Endodermal cell (in vitro differentiated cells): ENCODE measurements at regions not wholly inside any gene's neighbourhood (a gene's known extent, or its start where the extent isn't known, plus 50 kb on each side); places are given as distances from the start of the nearest gene placed in this dataset.
"Not testable (repeated sequence)": the region's sequence is repeated elsewhere in the genome, so short reads cannot be mapped to it uniquely, and the experiment has no call there.

Experiments
- DNase-seq: peaks from one replicate; pipeline ENCODE4 v3.0.0-alpha.2; 2017
- H3K27ac ChIP-seq: 2 replicates; pipeline ENCODE4 v1.5.1; 2013; ENCODE audit warnings: mild to moderate bottlenecking, low read depth, low read length, moderate library complexity
- H3K27me3 ChIP-seq: 2 replicates; pipeline ENCODE4 v1.6.1; 2013; ENCODE audit warnings: mild to moderate bottlenecking, low read length, moderate library complexity; ENCODE audit not compliant: insufficient read depth, control insufficient read depth, poor library complexity, severe bottlenecking
- H3K36me3 ChIP-seq: 2 replicates; pipeline ENCODE4 v1.7.0; 2013; ENCODE audit warnings: mild to moderate bottlenecking, low read length, moderate library complexity; ENCODE audit not compliant: control insufficient read depth, insufficient read depth
- H3K4me1 ChIP-seq: one replicate; pipeline ENCODE4 v1.7.0; 2013; ENCODE audit warnings: low read length; ENCODE audit not compliant: control insufficient read depth, insufficient read depth
- H3K4me3 ChIP-seq: 2 replicates; pipeline ENCODE4 v1.5.1; 2013; ENCODE audit warnings: mild to moderate bottlenecking, low read length, moderate library complexity
- H3K9ac ChIP-seq: 2 replicates; pipeline ENCODE4 v1.6.1; 2013; ENCODE audit warnings: mild to moderate bottlenecking, low read length, moderate library complexity; ENCODE audit not compliant: poor library complexity, severe bottlenecking; ENCODE audit errors: extremely low read depth
- H3K9me3 ChIP-seq: 2 replicates; pipeline ENCODE4 v1.6.1; 2013; ENCODE audit warnings: mild to moderate bottlenecking, low read length, moderate library complexity; ENCODE audit not compliant: control insufficient read depth
- H3K27ac Mint-ChIP-seq: 2 replicates; pipeline ENCODE4 v1.8.0; 2020; ENCODE audit warnings: mixed read lengths
- H3K27me3 Mint-ChIP-seq: 2 replicates; pipeline ENCODE4 v1.8.0; 2021; ENCODE audit warnings: mild to moderate bottlenecking, mixed read lengths; ENCODE audit not compliant: insufficient read depth
- H3K36me3 Mint-ChIP-seq: 2 replicates; pipeline ENCODE4 v1.8.0; 2020; ENCODE audit warnings: low read depth, mixed read lengths
- H3K4me1 Mint-ChIP-seq: 2 replicates; pipeline ENCODE4 v1.8.0; 2020; ENCODE audit warnings: mixed read lengths
- H3K4me3 Mint-ChIP-seq: 2 replicates; pipeline ENCODE4 v1.8.0; 2020; ENCODE audit warnings: mild to moderate bottlenecking, moderate library complexity, mixed read lengths
- H3K9me3 Mint-ChIP-seq: 2 replicates; pipeline ENCODE4 v1.8.0; 2020; ENCODE audit warnings: mild to moderate bottlenecking, mixed read lengths
- WGBS, 2 experiments: methylation state at CpG; one replicate each; pipeline versions ENCODE4 v1.1.5 to v1.1.7; 2013; ENCODE audit warnings: missing lambda C conversion rate in 2 of 2, mixed read lengths in 1 of 2; ENCODE audit not compliant: insufficient coverage in 1 of 2, insufficient read length in 1 of 2; 5-methylcytosine and 5-hydroxymethylcytosine counted together
- TF ChIP-seq, protein P1 (sequence below): fragments of 200-600 bp; sonication (generic); conservative IDR thresholded peaks from 2 replicates; pipeline ENCODE4 v1.5.0; 2021; ENCODE audit warnings: antibody characterized with exemption, mild to moderate bottlenecking

DNA sequence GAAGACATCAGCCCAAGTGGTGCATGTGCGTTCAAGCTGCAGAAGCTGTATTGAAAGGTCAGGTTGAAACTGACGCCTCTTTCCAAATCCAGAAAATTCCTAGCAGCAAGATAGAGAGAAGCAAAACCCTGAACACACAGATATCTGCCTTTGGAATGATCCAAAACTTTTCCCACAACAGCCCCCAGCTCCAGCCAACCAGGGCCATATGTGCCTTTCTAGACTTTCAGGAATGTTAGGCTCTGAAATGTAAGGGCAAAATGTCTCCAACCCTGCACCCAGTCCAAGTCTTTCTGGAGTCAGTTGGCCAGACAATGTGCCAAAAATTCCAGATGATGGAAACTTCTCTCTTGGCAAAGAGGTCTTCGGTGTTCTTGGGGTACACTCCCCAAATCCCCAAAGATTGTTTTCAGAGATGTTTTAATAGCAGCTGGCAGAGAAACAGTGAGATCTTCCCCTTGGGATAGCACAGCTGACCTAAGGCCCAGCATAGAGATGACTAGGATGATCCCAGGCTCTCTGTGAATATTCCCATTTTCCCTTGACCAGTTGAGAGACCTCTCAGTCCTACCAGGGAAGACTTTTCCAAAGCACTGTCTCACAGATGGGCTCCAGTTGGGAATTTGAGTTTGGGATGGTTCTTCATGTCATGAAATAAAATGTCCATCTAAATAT lies 440.4 kb upstream of the CD180 start:
- DNase-seq = no peak
- H3K4me1 Mint-ChIP-seq = peaks cover 5% of the 10 kb centered on the region
- H3K9me3 Mint-ChIP-seq = peaks cover 2% of the 10 kb centered on the region
- H3K27ac Mint-ChIP-seq = no peak overlapping the region
- no peak overlapping the region for H3K4me3 ChIP-seq
- no peaks in the 10 kb centered on the region for H3K36me3 ChIP-seq
- TF ChIP-seq, protein P1, sequence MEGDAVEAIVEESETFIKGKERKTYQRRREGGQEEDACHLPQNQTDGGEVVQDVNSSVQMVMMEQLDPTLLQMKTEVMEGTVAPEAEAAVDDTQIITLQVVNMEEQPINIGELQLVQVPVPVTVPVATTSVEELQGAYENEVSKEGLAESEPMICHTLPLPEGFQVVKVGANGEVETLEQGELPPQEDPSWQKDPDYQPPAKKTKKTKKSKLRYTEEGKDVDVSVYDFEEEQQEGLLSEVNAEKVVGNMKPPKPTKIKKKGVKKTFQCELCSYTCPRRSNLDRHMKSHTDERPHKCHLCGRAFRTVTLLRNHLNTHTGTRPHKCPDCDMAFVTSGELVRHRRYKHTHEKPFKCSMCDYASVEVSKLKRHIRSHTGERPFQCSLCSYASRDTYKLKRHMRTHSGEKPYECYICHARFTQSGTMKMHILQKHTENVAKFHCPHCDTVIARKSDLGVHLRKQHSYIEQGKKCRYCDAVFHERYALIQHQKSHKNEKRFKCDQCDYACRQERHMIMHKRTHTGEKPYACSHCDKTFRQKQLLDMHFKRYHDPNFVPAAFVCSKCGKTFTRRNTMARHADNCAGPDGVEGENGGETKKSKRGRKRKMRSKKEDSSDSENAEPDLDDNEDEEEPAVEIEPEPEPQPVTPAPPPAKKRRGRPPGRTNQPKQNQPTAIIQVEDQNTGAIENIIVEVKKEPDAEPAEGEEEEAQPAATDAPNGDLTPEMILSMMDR = no peak
- no peak overlapping the region for H3K4me3 Mint-ChIP-seq
- no peaks in the 10 kb centered on the region for H3K27me3 ChIP-seq
- H3K9ac ChIP-seq = no peak overlapping the region
- no peaks in the 10 kb centered on the region for H3K4me1 ChIP-seq
- 86 to 89% methylated on average over 1 to 3 of the region's 3 CpGs for WGBS, 2 experiments
- H3K36me3 Mint-ChIP-seq = no peaks in the 10 kb centered on the region
- H3K27ac ChIP-seq = no peak overlapping the region
- peaks cover 13% of the 10 kb centered on the region for H3K9me3 ChIP-seq
- no peaks in the 10 kb centered on the region for H3K27me3 Mint-ChIP-seq

DNA sequence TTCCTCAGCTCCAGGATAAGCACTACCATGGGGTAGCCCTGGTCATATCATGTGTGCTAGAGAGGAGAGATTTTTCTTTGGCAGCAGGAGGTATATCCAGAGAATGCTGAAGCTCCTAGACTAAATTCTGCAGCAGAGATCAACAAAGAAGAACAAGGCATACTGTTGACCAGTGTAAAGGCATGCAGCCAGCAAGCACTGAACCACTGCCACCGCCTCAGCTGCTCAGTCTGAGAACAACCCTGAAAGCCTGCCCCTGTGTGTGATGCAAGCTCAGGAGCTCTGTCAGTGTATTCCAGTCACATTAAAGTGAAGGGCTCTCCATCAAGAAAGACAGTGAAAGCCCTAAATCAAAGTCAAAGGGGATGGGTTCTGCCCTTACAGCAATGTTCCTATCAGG lies 439.5 kb upstream of the CD180 start:
- Histone ChIP-seq H3K27me3 (no peaks in the 10 kb centered on the region), H3K27ac (no peak overlapping the region), H3K9me3 (peaks cover 13% of the 10 kb centered on the region), H3K9ac (no peak overlapping the region), H3K4me1 (no peaks in the 10 kb centered on the region), H3K4me3 (no peak overlapping the region), H3K36me3 (no peaks in the 10 kb centered on the region)
- H3K27me3 Mint-ChIP-seq = no peaks in the 10 kb centered on the region
- no peak for DNase-seq
- peaks cover 5% of the 10 kb centered on the region for H3K4me1 Mint-ChIP-seq
- 93 to 94% methylated on average over 1 of the region's 1 CpG for WGBS, 2 experiments
- TF ChIP-seq, protein P1 = no peak
- H3K9me3 Mint-ChIP-seq = peaks cover 4% of the 10 kb centered on the region
- H3K4me3 Mint-ChIP-seq = no peak overlapping the region
- H3K27ac Mint-ChIP-seq = no peak overlapping the region
- H3K36me3 Mint-ChIP-seq = no peaks in the 10 kb centered on the region

DNA sequence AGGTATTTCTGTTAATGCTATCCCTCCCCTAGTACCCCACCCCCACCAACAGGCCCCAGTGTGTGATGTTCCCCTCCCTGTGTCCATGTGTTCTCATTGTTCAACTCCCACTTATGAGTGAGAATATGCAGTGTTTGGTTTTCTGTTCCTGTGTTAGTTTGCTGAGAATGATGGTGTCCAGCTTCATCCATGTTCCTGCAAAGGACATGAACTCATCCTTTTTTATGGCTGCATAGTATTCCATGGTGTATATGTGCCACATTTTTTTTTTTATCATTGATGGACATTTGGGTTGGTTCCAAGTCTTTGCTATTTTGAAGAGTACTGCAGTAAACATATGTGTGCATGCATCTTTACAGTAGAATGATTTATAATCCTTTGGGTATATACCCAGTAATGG lies 430.5 kb upstream of the CD180 start:
- not testable (repeated sequence) for H3K4me1 ChIP-seq, H3K9me3 ChIP-seq, H3K4me3 Mint-ChIP-seq, H3K9ac ChIP-seq, H3K27me3 Mint-ChIP-seq, H3K27ac ChIP-seq, H3K27me3 ChIP-seq, H3K4me3 ChIP-seq, H3K27ac Mint-ChIP-seq, H3K36me3 ChIP-seq, H3K36me3 Mint-ChIP-seq, H3K9me3 Mint-ChIP-seq, DNase-seq
- H3K4me1 Mint-ChIP-seq = peaks cover 18% of the 10 kb centered on the region

DNA sequence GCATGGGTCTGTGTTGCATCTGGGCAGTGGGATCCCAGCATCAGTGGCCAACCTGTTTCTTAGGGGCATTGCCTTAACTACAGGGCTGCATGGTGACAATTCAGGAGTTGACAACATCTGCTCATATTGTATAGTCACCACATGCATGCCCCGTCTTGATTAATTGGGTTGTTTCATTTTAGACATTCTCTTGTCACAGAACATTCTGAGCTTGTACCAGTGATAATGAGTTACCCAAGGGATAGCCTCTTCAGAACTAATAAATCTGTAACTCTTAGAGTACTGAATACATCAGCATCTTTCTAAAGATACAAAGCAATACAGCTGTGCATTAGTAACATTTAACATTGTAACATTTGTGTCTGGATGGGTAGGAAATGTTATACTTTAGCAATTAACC lies 426.5 kb upstream of the CD180 start:
- H3K9ac ChIP-seq = no peak overlapping the region
- peaks cover 2% of the 10 kb centered on the region for H3K27me3 Mint-ChIP-seq
- peaks cover 4% of the 10 kb centered on the region for H3K9me3 Mint-ChIP-seq
- peaks cover 3% of the 10 kb centered on the region for H3K4me1 ChIP-seq
- 86 to 96% methylated on average over 1 of the region's 1 CpG for WGBS, 2 experiments
- H3K4me3 ChIP-seq = no peak overlapping the region
- H3K27me3 ChIP-seq = no peaks in the 10 kb centered on the region
- TF ChIP-seq, protein P1 = no peak
- no peaks in the 10 kb centered on the region for H3K9me3 ChIP-seq
- DNase-seq = no peak
- H3K36me3 ChIP-seq = no peaks in the 10 kb centered on the region
- peaks cover 29% of the 10 kb centered on the region for H3K4me1 Mint-ChIP-seq
- no peaks in the 10 kb centered on the region for H3K36me3 Mint-ChIP-seq
- H3K4me3 Mint-ChIP-seq = no peak overlapping the region
- H3K27ac Mint-ChIP-seq = no peak overlapping the region
- no peak overlapping the region for H3K27ac ChIP-seq
